ENCODE measurements at regions not wholly inside any gene's neighbourhood (a gene's known extent, or its start where the extent isn't known, plus 50 kb on each side); places are given as distances from the start of the nearest gene placed in this dataset.

DNA sequence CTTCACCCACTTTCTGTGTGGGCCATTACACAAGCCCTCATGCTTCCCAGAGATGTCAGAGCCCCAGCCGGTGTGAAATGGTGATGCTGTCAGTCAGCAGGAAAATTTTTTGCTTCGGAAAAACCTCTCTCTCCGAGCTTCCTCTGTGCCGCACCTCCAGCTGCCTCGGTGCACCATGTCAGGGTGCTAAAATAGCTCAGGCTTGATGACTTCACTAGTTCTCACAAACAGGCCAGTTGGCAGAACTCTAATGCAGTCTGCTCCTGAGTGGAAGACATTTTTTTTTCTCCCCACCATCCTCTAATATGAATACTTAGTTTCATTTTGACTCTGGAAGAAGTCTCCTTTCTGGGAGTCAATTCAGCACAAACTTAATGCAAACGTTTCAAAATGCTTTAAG, 71.3 kb downstream of the KLF12 start:
- TF ChIP-seq, protein P1, sequence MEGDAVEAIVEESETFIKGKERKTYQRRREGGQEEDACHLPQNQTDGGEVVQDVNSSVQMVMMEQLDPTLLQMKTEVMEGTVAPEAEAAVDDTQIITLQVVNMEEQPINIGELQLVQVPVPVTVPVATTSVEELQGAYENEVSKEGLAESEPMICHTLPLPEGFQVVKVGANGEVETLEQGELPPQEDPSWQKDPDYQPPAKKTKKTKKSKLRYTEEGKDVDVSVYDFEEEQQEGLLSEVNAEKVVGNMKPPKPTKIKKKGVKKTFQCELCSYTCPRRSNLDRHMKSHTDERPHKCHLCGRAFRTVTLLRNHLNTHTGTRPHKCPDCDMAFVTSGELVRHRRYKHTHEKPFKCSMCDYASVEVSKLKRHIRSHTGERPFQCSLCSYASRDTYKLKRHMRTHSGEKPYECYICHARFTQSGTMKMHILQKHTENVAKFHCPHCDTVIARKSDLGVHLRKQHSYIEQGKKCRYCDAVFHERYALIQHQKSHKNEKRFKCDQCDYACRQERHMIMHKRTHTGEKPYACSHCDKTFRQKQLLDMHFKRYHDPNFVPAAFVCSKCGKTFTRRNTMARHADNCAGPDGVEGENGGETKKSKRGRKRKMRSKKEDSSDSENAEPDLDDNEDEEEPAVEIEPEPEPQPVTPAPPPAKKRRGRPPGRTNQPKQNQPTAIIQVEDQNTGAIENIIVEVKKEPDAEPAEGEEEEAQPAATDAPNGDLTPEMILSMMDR (conservative IDR thresholded peaks at IDR 0.05; ENCODE audit: low read depth, low read length), result no peak
- TF ChIP-seq EZH2 (IDR thresholded peaks at IDR 0.05; ENCODE audit: low read length, unreplicated experiment) (no peak), EZH2phosphoT487 (IDR thresholded peaks at IDR 0.05; ENCODE audit: borderline replicate concordance, low read length) (no peak)

Data from PC-3 (cell line).